ENCODE measurements at regions not wholly inside any gene's neighbourhood (a gene's known extent, or its start where the extent isn't known, plus 50 kb on each side); places are given as distances from the start of the nearest gene placed in this dataset.
A peak's percentile ranks its signal among the peaks of the same experiment; 100 is the strongest.

DNA sequence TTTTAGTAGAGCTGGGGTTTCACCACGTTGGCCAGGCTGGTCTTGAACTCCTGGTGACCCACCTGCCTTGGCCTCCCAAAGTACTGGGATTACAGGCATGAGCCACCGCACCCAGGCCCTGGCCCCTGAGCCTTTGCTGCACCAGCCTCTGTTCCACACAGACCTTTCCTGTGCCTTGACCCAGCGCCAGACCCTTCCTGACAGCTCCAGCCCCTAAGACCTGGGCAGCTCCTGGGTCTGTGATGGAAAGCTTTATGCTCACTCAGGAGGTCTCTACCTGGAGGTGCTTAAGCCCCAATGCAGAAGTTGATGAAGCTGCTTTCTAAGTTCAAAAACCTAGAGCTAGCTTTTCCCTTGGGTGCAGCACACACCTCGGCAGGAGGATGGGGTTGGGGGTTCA is 58.8 kb upstream of the NEK6 start:
- TF ChIP-seq ZBTB7A (IDR thresholded peaks at IDR 0.05; ENCODE audit: low read depth) = no peak
- no peak for TF ChIP-seq CEBPB (IDR thresholded peaks at IDR 0.05)
- TF ChIP-seq TAF1 (IDR thresholded peaks at IDR 0.05; ENCODE audit: low read depth) = no peak
- TF ChIP-seq TEAD4 (IDR thresholded peaks at IDR 0.05) = no peak
- TF ChIP-seq, protein P1, sequence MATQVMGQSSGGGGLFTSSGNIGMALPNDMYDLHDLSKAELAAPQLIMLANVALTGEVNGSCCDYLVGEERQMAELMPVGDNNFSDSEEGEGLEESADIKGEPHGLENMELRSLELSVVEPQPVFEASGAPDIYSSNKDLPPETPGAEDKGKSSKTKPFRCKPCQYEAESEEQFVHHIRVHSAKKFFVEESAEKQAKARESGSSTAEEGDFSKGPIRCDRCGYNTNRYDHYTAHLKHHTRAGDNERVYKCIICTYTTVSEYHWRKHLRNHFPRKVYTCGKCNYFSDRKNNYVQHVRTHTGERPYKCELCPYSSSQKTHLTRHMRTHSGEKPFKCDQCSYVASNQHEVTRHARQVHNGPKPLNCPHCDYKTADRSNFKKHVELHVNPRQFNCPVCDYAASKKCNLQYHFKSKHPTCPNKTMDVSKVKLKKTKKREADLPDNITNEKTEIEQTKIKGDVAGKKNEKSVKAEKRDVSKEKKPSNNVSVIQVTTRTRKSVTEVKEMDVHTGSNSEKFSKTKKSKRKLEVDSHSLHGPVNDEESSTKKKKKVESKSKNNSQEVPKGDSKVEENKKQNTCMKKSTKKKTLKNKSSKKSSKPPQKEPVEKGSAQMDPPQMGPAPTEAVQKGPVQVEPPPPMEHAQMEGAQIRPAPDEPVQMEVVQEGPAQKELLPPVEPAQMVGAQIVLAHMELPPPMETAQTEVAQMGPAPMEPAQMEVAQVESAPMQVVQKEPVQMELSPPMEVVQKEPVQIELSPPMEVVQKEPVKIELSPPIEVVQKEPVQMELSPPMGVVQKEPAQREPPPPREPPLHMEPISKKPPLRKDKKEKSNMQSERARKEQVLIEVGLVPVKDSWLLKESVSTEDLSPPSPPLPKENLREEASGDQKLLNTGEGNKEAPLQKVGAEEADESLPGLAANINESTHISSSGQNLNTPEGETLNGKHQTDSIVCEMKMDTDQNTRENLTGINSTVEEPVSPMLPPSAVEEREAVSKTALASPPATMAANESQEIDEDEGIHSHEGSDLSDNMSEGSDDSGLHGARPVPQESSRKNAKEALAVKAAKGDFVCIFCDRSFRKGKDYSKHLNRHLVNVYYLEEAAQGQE (IDR thresholded peaks at IDR 0.05; ENCODE audit: low read depth) = no peak
- TF ChIP-seq, protein P2, sequence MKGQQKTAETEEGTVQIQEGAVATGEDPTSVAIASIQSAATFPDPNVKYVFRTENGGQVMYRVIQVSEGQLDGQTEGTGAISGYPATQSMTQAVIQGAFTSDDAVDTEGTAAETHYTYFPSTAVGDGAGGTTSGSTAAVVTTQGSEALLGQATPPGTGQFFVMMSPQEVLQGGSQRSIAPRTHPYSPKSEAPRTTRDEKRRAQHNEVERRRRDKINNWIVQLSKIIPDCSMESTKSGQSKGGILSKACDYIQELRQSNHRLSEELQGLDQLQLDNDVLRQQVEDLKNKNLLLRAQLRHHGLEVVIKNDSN (IDR thresholded peaks at IDR 0.05) = no peak
- TF ChIP-seq, protein P3, sequence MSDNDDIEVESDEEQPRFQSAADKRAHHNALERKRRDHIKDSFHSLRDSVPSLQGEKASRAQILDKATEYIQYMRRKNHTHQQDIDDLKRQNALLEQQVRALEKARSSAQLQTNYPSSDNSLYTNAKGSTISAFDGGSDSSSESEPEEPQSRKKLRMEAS (IDR thresholded peaks at IDR 0.05) = no peak
- TF ChIP-seq TCF12 (IDR thresholded peaks at IDR 0.05; ENCODE audit: low read depth) = no peak
- TF ChIP-seq RAD21 (IDR thresholded peaks at IDR 0.05; ENCODE audit: low read depth) = no peak
- no peak for TF ChIP-seq FOXM1 (IDR thresholded peaks at IDR 0.05; ENCODE audit: borderline replicate concordance, low read depth)
- TF ChIP-seq EGR1 (IDR thresholded peaks at IDR 0.05) = no peak
- no peak for TF ChIP-seq YY1 (IDR thresholded peaks at IDR 0.05; ENCODE audit: low read depth)
- TF ChIP-seq CREB1 (IDR thresholded peaks at IDR 0.05; ENCODE audit: low read depth) = no peak
- TF ChIP-seq EP300 (IDR thresholded peaks at IDR 0.05; ENCODE audit: borderline replicate concordance) = no peak
- TF ChIP-seq NFIC (IDR thresholded peaks at IDR 0.05) = no peak

DNA sequence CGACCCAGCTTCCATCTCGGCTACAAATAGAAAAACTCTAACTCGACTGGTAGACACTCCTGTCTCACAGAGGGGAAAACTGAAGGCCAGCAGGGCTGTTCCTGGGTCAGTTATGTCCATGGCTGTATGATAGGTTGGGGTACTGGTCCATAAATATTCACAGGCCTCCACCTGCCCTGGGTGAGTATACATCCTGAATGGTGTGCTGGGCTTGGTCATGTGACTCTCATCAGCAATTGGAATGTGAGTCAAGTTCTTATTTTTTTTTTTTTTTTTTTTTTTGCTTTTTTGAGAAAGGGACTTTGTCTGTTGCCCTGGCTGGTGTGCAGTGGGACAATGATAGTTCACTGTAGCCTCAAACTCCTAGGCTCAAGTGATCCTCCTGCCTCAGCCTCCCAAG is 58.3 kb upstream of the NEK6 start:
- TF ChIP-seq, protein P2 (IDR thresholded peaks at IDR 0.05) = peak; percentile 62
- no peak for TF ChIP-seq EP300 (IDR thresholded peaks at IDR 0.05; ENCODE audit: borderline replicate concordance)

DNA sequence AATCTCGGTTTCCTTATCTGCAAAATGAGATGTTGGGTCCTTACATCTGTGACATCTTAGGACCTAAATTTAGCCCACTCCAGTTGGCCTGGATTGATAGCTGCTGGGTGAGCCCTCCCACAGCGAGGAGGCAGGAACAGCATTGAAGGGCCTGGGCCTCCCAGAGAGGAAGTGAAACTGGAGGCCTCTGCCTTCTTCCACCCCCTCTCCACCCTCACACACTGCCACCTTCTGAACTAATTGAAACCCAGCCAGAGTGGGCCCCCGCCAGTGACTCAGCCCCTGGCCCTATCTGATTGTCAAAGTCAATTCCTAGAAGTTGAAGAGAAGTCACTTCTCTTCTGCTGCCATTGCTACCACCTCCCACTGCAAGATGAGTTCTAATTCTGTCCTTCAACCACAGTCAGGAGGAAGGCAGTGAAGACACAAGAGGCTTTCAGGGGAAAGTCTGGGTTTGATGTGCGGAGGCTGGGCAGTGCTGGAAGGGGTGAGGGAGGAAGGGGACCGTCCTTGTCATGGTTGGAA is 55.2 kb upstream of the NEK6 start:
- TF ChIP-seq EGR1 (IDR thresholded peaks at IDR 0.05) (no peak), CREB1 (IDR thresholded peaks at IDR 0.05; ENCODE audit: low read depth) (no peak), CEBPB (IDR thresholded peaks at IDR 0.05) (no peak), TEAD4 (IDR thresholded peaks at IDR 0.05) (no peak), TAF1 (IDR thresholded peaks at IDR 0.05; ENCODE audit: low read depth) (no peak), EP300 (IDR thresholded peaks at IDR 0.05; ENCODE audit: borderline replicate concordance) (no peak), ZBTB7A (IDR thresholded peaks at IDR 0.05; ENCODE audit: low read depth) (no peak), YY1 (IDR thresholded peaks at IDR 0.05; ENCODE audit: low read depth) (no peak), TCF12 (IDR thresholded peaks at IDR 0.05; ENCODE audit: low read depth) (no peak), RAD21 (IDR thresholded peaks at IDR 0.05; ENCODE audit: low read depth) (no peak), FOXM1 (IDR thresholded peaks at IDR 0.05; ENCODE audit: borderline replicate concordance, low read depth) (no peak), NFIC (IDR thresholded peaks at IDR 0.05) (no peak)
- TF ChIP-seq, protein P3 (IDR thresholded peaks at IDR 0.05) = no peak
- TF ChIP-seq, protein P1 (IDR thresholded peaks at IDR 0.05; ENCODE audit: low read depth) = no peak
- TF ChIP-seq, protein P2 (IDR thresholded peaks at IDR 0.05) = no peak

DNA sequence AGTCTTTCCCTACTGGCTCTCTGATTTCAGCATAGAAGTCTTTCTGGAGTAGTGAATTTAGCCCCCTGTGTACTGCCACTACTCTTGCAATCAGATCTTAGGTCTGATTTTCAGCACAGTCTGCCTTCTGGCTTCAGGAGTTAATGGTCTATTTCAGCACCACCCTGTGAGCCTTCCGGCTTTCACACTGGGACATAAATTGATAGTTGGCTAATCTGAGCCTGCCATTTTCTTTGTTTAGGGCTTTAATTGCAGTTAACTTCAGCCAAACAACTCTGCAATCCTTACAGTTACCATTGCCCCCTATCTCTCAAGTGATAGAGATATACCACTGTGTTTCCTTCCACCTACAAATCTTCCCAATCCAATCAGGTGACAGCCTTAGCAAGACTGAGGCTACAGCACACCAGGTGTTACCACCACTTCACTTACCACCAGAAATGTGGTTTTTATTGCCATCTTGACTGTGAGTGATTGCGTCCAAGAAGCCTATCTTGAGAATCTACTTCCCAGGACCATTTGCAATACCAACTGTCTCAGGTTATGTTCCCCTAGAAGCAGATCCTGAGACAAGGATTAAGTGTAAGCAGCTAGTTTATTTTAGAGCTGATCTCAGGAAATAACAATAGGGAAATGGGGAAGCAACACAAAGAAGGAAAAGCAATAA is 51.9 kb upstream of the NEK6 start:
- peak; percentile 24; the same call in 1 of the 2 replicates for TF ChIP-seq EP300 (IDR thresholded peaks at IDR 0.05; ENCODE audit: borderline replicate concordance)
- no peak for TF ChIP-seq NFIC (IDR thresholded peaks at IDR 0.05)
- TF ChIP-seq, protein P3 (IDR thresholded peaks at IDR 0.05) = no peak

DNA sequence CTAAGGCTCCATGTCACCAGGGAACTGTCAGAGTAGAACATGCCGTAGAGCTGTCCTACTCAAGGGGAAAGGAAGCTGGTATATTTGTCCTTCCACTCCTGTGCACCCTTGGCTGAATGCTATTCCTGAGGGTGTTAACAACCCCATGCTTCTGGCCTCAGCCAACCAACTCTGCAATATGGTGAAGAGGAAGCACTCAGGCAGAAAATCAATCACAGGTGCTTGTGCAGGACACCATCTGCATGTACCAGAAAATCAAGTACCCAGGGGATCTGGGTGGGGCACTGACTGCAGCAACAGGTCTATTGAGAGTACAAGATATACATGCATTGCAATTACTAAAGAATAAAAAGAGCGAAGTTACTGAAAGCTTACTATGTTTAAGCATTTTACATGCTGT is 51.4 kb upstream of the NEK6 start:
- TF ChIP-seq NFIC (IDR thresholded peaks at IDR 0.05) (peak; percentile 16; the same call in 1 of the 2 replicates), TAF1 (IDR thresholded peaks at IDR 0.05; ENCODE audit: low read depth) (no peak)
- TF ChIP-seq, protein P3 (IDR thresholded peaks at IDR 0.05) = no peak
- TF ChIP-seq, protein P2 (IDR thresholded peaks at IDR 0.05) = no peak
